Tibial artery (tissue), 4 donors: ENCODE measurements at regions not wholly inside any gene's neighbourhood (a gene's known extent, or its start where the extent isn't known, plus 50 kb on each side); places are given as distances from the start of the nearest gene placed in this dataset.

Experiments
- DNase-seq, 2 donors: peaks; one replicate each; pipeline ENCODE4 v3.0.0-alpha.2; 2019
- H3K27ac ChIP-seq, 2 donors: fragments of 200-600 bp; sonication (generic) in 1 of 2; 1 replicate in 1 of 2; 2 replicates in 1 of 2; pipeline ENCODE4 v1.5.1; 2018 to 2019; ENCODE audit warnings: mild to moderate bottlenecking in 1 of 2
- H3K27me3 ChIP-seq, 2 donors: fragments of 200-600 bp; sonication (generic) in 1 of 2; one replicate each; pipeline versions ENCODE4 v1.5.1 to v1.6.0; 2016 to 2019
- H3K36me3 ChIP-seq, 3 donors: fragments of 200-600 bp; sonication (generic) in 2 of 3; one replicate each; pipeline ENCODE4 v1.5.1; 2016 to 2019; ENCODE audit warnings: mild to moderate bottlenecking in 2 of 3
- H3K4me1 ChIP-seq, 4 donors: fragments of 200-600 bp; sonication (generic) in 2 of 4; 1 replicate in 3 of 4; 2 replicates in 1 of 4; pipeline ENCODE4 v1.5.1; 2016 to 2019
- H3K4me3 ChIP-seq, 2 donors: fragments of 200-600 bp; sonication (generic) in 1 of 2; 1 replicate in 1 of 2; 2 replicates in 1 of 2; pipeline ENCODE4 v1.5.1; 2018 to 2019; ENCODE audit warnings: mild to moderate bottlenecking in 2 of 2
- H3K9me3 ChIP-seq, 3 donors: fragments of 200-600 bp; sonication (generic) in 1 of 3; one replicate each; pipeline ENCODE4 v1.5.1; 2016 to 2019
- CTCF ChIP-seq, 2 experiments: fragments of 200-600 bp in 1 of 2; fragments of 450-650 bp in 1 of 2; IDR thresholded peaks; one replicate each; pipeline ENCODE4 v1.5.1; 2017 to 2019; ENCODE audit warnings: antibody characterized with exemption in 2 of 2, mild to moderate bottlenecking in 1 of 2, moderate library complexity in 1 of 2
- intact Hi-C: fragments of 100-400 bp; cut with DNase I; formaldehyde crosslinking; loops from one replicate; pipeline ENCODE4 v1.15.0; 2023; ENCODE audit warnings: low total_unique reads

DNA sequence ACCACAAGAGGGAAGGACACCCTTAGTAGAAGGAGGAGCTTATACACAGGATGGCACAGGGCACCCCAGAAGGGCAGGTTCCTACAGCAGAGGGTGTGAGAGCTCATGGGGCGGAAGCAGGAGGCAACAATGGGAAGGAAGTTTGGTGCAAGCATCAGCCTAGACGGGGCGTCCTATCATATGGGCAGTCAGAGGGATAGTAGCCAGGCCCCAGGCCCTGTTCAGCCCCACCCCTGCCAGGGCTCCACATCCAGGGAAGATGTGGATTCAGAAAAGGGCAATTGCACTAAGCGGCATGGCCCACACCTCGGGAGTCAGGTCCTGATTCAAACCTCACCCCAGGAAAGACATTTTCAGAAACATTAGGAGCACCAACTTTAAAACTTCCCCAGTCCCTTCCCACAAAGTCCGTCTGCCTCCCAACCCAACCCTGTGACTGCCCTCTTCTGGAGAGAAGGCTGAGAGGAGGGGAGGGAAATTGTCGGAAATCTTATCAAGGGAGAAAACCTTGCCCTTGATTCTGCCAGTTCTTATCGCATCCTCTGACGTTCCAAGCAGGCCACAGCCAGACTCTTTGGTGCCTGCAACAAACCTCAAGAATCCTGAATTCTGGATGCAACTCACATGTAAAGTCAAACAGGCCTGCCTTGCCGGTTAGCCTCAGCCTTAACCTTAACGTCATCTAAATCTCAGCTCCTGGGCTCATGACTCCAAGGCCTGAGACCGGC, 198.8 kb upstream of the CDH5 start:
- Histone ChIP-seq H3K27me3 (peaks cover 0 to 3% of the 10 kb centered on the region in 2 donors), H3K27ac (no peak overlapping the region)
- DNase-seq, result no peak

DNA sequence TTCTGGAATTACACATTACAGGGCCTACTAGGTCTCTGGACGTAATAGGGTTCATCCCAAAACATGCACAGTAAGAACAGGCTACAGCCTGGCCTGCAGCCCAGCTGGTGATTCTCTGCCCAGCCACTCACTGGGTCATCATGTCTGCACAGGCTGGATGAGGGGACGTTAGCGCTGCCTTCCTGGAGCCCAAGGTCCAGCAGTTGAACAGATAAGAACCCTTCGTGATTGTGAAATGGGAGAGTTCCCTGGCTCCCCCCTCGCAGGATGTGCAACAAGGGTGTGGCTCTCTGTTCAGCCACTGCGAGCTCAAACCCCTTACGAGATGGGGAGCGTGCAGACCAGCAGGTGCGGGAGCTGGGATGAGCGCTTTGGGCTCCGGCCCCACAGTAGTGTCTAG, 200.0 kb upstream of the CDH5 start:
- intact Hi-C loops, result no loop called here
- Histone ChIP-seq H3K36me3 (no peaks in the 10 kb centered on the region), H3K9me3 (no peaks in the 10 kb centered on the region), H3K27ac (no peak overlapping the region), H3K4me1 (peaks cover 0 to 13% (median 1%) of the 10 kb centered on the region in 4 donors), H3K27me3 (peaks cover 0 to 3% of the 10 kb centered on the region in 2 donors), H3K4me3 (no peak overlapping the region)
- DNase-seq, result peak in 1 of 2 donors; percentile 48
- TF ChIP-seq CTCF (IDR thresholded peaks at IDR 0.05), result no peak

More for the DNA sequence above, 198.8 kb upstream of the CDH5 start:
- TF ChIP-seq CTCF (IDR thresholded peaks at IDR 0.05), result no peak
- Histone ChIP-seq H3K4me3 (no peak overlapping the region), H3K36me3 (no peaks in the 10 kb centered on the region), H3K9me3 (no peaks in the 10 kb centered on the region), H3K4me1 (peaks cover 0 to 9% (median 0%) of the 10 kb centered on the region in 4 donors)
- intact Hi-C loops, result no loop called here

GRCh38 chr16:66165879-66166278, 200.6 kb upstream of the CDH5 start:
- intact Hi-C loops, result no loop called here
- Histone ChIP-seq H3K36me3 (no peaks in the 10 kb centered on the region), H3K4me3 (no peak overlapping the region), H3K27me3 (peaks cover 0 to 3% of the 10 kb centered on the region in 2 donors), H3K4me1 (peaks cover 0 to 13% (median 1%) of the 10 kb centered on the region in 4 donors), H3K9me3 (no peaks in the 10 kb centered on the region), H3K27ac (no peak overlapping the region)
- no peak for TF ChIP-seq CTCF (IDR thresholded peaks at IDR 0.05)
- peak in 1 of 2 donors; percentile 27 for DNase-seq

DNA sequence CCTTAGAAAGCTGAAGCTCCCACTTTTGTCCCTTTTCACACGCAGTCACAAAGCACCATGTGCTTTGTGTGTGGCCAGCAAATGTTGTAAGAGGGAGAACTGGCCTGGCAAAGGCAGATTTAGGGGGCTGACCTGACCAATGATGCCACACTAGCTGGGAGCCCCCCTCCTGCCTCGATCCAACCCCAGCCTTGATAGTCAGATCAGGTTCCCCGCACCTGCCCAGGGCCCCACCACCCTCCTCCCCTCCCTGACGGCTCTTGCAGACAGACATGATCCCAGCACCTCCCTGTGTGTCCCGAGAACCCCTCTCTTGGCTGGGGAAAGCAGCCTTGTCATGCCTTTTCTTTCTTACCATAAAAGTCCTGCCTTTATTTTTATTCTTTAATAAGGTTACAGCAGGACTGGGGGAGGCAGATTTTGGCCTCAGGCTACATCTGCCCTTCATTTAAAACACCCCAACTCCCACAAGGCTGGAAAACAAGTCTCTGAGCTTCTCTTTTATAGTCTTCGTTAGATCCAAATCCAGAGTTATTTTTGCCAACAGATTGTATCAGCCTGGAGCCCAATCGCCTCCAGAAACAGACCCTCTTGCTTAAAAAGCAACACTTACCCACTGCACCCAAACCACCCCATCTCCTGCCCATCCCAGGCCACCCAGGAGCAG, 201.8 kb upstream of the CDH5 start:
- H3K36me3 ChIP-seq, result no peaks in the 10 kb centered on the region
- intact Hi-C loops, result no loop called here

DNA sequence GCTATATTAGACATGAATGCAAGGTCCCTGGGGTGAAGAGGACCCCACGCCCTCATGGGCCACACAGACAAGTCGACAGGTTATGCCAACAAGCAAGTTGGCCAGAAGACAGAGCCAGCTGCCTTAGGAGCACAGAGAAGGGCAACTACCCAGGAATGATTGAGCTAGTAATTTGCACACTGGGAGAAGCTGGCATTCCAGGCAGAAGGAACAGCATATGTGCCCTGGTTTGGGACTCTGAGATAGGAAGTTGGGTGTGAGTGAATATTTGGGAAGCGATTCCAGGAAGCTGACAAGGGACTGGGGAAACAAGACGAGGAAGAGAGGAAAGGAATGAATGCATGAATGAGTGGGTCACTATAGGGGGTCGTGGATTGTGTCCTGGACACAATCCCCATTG, 203.7 kb upstream of the CDH5 start:
- Histone ChIP-seq H3K4me1 (peaks cover 0 to 13% (median 1%) of the 10 kb centered on the region in 4 donors), H3K36me3 (no peaks in the 10 kb centered on the region), H3K27me3 (peaks cover 0 to 3% of the 10 kb centered on the region in 2 donors), H3K4me3 (no peak overlapping the region), H3K9me3 (no peaks in the 10 kb centered on the region), H3K27ac (no peak overlapping the region)
- no peak for TF ChIP-seq CTCF (IDR thresholded peaks at IDR 0.05)
- intact Hi-C loops, result no loop called here
- DNase-seq, result peak in 1 of 2 donors; percentile 20

More for the DNA sequence above, 201.8 kb upstream of the CDH5 start:
- H3K4me3 ChIP-seq, result no peak overlapping the region
- no peaks in the 10 kb centered on the region for H3K9me3 ChIP-seq
- H3K4me1 ChIP-seq, result peaks cover 0 to 13% (median 1%) of the 10 kb centered on the region in 4 donors
- H3K27me3 ChIP-seq, result peaks cover 0 to 3% of the 10 kb centered on the region in 2 donors
- no peak overlapping the region for H3K27ac ChIP-seq
- TF ChIP-seq CTCF (IDR thresholded peaks at IDR 0.05), result no peak
- DNase-seq, result peak in 1 of 2 donors; percentile 54
